Heart left ventricle (tissue), 16 donors: ENCODE measurements at regions not wholly inside any gene's neighbourhood (a gene's known extent, or its start where the extent isn't known, plus 50 kb on each side); places are given as distances from the start of the nearest gene placed in this dataset.

Source experiments
- ATAC-seq, 4 donors: fragments of 200-7000 bp; cut with Tn5 transposase; one replicate each; pipeline ENCODE4 v1.9.1; 2020 to 2022; ENCODE audit warnings: moderate library complexity in 4 of 4, mild to moderate bottlenecking in 3 of 4, moderate number of reproducible peaks in 1 of 4
- DNase-seq, 5 donors: peaks; one replicate each; pipeline ENCODE4 v3.0.0-alpha.2; 2020
- H3K27ac ChIP-seq, 12 donors: fragments of 200-600 bp; sonication (generic) in 4 of 12; one replicate each; pipeline versions ENCODE4 v1.5.0 to v1.8.0; 2016 to 2022; ENCODE audit warnings: mild to moderate bottlenecking in 2 of 12
- H3K27me3 ChIP-seq, 9 donors: fragments of 200-600 bp; sonication (generic) in 2 of 9; one replicate each; pipeline versions ENCODE4 v1.5.1 to v1.8.0; 2016 to 2022; ENCODE audit warnings: mild to moderate bottlenecking in 3 of 9
- H3K36me3 ChIP-seq, 9 donors: fragments of 200-600 bp; sonication (generic) in 2 of 9; one replicate each; pipeline versions ENCODE4 v1.5.0 to v1.8.0; 2018 to 2022; ENCODE audit warnings: mild to moderate bottlenecking in 2 of 9
- H3K4me1 ChIP-seq, 12 donors: fragments of 200-600 bp; sonication (generic) in 4 of 12; one replicate each; pipeline versions ENCODE4 v1.5.0 to v1.8.0; 2016 to 2022; ENCODE audit warnings: mild to moderate bottlenecking in 3 of 12
- H3K4me3 ChIP-seq, 12 donors: fragments of 200-600 bp; sonication (generic) in 4 of 12; one replicate each; pipeline versions ENCODE4 v1.5.0 to v1.8.0; 2017 to 2022; ENCODE audit warnings: mild to moderate bottlenecking in 9 of 12, moderate library complexity in 4 of 12
- H3K9me3 ChIP-seq, 12 donors: fragments of 200-600 bp; sonication (generic) in 4 of 12; one replicate each; pipeline versions ENCODE4 v1.5.0 to v1.8.0; 2016 to 2022; ENCODE audit warnings: mild to moderate bottlenecking in 1 of 12
- POLR2A ChIP-seq, 2 donors: fragments of 450-650 bp; IDR thresholded peaks; one replicate each; pipeline ENCODE4 v1.6.1; 2017; ENCODE audit warnings: antibody characterized with exemption in 2 of 2, mild to moderate bottlenecking in 2 of 2, moderate library complexity in 2 of 2
- WGBS, 4 donors: extraction: QIAGEN DNeasy Blood & Tissue Kit in 2 of 4; methylation state at CpG; one replicate each; pipeline versions ENCODE4 v1.1.5 to v1.1.7; 2013 to 2018; 5-methylcytosine and 5-hydroxymethylcytosine counted together
- intact Hi-C, 10 donors: fragments of 100-400 bp; cut with DNase I; formaldehyde crosslinking; loops; one replicate each; pipeline versions ENCODE4 v1.11.1 to v1.14.2; 2022
- TF ChIP-seq, protein P1 (sequence below), 12 donors: fragments of 200-600 bp; sonication (generic) in 4 of 12; IDR thresholded peaks; one replicate each; pipeline versions ENCODE4 v1.5.0 to v1.8.0; 2018 to 2022; ENCODE audit warnings: antibody characterized with exemption in 12 of 12, mild to moderate bottlenecking in 5 of 12
- donor health status: ischemic (EF 13 %, LVEDD 7.1; RV severe dilation, severe dysfunction).
- donor health status: healthy with polysubstance abuse.
- donor health status: DM: no; HTN: yes; CAD: no.
- donor health status: DM: no; HTN: no; CAD: no.
- donor health status: ischemic (EF 25% LVEDD 6.9; RV normal size, moderate dysfunction).
- donor health status: ischemic (EF 25% LVEDD 5.7; RV mildly dilated, moderate dysfunction).
- donor health status: healthy.
- donor health status: DM: yes; HTN: yes; CAD: no.
- donor health status: ischemic (EF 35%, LVEDD 5.7; RV mildly dilated, moderate dysfunction).
- donor health status: nonischemic (EF 11% LVEDD 7.7; RV severe dilation, severe dysfunction).
- donor health status: DM: yes; HTN: yes; CAD: no.
- donor health status: PGD.
- donor health status: ischemic (EF 29% LVEDD 5.4; RV normal size, mild dysfunction).
- donor health status: nonischemic (EF 23%, LVEDD 6.1; RV moderate dilation, normal function).

DNA sequence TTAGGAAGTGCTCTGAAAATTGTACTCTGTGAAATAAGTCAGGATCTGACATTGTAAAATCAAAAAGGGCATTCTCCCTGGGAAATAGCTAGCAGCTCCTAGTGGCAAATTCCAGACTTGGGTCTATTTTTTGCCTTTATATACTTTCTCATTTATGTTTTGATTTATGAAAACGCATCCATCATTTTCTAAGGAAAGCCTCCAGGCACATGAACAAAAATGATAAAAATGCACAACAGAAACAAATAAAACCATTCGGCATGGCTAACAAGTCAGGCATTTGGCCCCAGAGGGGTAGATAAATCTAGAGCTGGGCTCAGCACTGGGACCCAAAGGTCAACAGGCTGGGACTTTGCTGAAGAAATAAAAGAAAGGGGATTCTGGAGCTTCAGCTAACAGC lies 167.0 kb downstream of the BCL11A start:
- no peaks in the 10 kb centered on the region for H3K9me3 ChIP-seq
- H3K27me3 ChIP-seq, result no peaks in the 10 kb centered on the region
- no peaks in the 10 kb centered on the region for H3K4me1 ChIP-seq
- no peaks in the 10 kb centered on the region for H3K36me3 ChIP-seq
- intact Hi-C loops, result no loop called here
- H3K27ac ChIP-seq, result no peak overlapping the region
- WGBS, 4 donors, result 64 to 82% (median 70%) methylated on average over 2 of the region's 2 CpGs
- no peak for TF ChIP-seq POLR2A (IDR thresholded peaks at IDR 0.05)
- TF ChIP-seq, protein P1, sequence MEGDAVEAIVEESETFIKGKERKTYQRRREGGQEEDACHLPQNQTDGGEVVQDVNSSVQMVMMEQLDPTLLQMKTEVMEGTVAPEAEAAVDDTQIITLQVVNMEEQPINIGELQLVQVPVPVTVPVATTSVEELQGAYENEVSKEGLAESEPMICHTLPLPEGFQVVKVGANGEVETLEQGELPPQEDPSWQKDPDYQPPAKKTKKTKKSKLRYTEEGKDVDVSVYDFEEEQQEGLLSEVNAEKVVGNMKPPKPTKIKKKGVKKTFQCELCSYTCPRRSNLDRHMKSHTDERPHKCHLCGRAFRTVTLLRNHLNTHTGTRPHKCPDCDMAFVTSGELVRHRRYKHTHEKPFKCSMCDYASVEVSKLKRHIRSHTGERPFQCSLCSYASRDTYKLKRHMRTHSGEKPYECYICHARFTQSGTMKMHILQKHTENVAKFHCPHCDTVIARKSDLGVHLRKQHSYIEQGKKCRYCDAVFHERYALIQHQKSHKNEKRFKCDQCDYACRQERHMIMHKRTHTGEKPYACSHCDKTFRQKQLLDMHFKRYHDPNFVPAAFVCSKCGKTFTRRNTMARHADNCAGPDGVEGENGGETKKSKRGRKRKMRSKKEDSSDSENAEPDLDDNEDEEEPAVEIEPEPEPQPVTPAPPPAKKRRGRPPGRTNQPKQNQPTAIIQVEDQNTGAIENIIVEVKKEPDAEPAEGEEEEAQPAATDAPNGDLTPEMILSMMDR (IDR thresholded peaks at IDR 0.05), result no peak
- H3K4me3 ChIP-seq, result no peak overlapping the region
- DNase-seq (no peak), ATAC-seq (no peak)

DNA sequence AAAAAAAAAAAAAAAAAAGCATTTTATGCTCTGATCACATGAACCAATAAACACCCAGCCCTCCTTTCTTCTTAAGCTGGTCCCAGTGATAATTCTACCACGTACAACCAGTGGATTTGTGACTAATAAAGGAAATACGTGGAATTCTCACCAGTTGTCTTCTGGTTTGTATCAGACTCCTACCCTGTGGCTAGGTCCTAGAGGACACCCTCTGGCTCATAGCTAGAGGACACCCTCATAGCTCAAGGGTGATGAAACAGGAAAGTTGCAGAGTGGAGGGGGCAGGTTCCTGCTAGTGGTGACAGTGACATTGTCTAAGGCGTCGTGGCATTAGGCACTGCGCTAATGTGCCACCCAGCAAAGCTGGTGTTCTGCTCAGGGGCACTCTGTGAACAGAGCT lies 167.8 kb downstream of the BCL11A start:
- no peaks in the 10 kb centered on the region for H3K9me3 ChIP-seq
- intact Hi-C loops, result no loop called here
- WGBS, 4 donors, result 64 to 80% (median 75%) methylated on average over 5 of the region's 5 CpGs
- no peaks in the 10 kb centered on the region for H3K4me1 ChIP-seq
- H3K27me3 ChIP-seq, result no peaks in the 10 kb centered on the region
- TF ChIP-seq, protein P1 (IDR thresholded peaks at IDR 0.05), result no peak
- no peak for TF ChIP-seq POLR2A (IDR thresholded peaks at IDR 0.05)
- H3K27ac ChIP-seq, result no peak overlapping the region
- DNase-seq (no peak), ATAC-seq (peak in 3 of 4 donors; percentile 43 to 52 (median 44))
- H3K4me3 ChIP-seq, result no peak overlapping the region
- no peaks in the 10 kb centered on the region for H3K36me3 ChIP-seq

DNA sequence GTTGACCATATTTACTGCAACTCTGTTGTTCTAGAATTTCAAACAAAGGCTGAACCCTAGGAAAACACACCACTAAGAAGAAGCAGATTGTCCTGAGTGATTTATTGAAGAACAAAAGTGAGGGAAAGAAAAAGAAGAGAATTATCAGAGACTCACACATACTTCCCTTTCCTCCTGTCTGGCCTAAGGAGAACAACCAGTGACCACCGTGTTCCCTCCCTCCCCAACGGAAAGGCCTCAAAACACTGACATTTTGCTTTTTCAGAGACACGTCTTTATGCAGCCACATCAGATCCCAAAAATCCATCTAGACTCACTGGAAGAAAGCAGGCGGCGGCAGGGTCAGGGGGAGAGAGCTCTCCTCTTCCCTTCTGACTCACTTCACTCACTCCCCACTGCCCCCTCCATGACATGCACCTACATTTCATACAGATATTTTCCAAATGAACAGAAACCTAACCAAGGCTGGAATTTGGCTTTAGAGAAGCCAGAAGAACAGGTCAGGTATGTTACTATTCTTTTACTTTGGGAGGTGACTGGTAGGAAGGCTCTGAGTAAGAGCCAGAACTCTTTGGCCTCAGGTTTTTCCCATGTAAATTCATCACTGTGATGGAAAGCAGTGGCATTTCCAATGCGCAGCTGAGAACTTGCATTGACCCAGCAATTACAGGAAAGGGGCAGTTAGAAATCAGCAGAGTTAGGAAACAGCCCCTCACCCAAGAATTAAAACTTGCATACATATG lies 169.9 kb downstream of the BCL11A start:
- no peak for DNase-seq
- intact Hi-C loops, result no loop called here
- 64 to 78% (median 70%) methylated on average over 6 of the region's 6 CpGs for WGBS, 4 donors
- TF ChIP-seq POLR2A (IDR thresholded peaks at IDR 0.05), result no peak
- TF ChIP-seq, protein P1 (IDR thresholded peaks at IDR 0.05), result no peak
- H3K36me3 ChIP-seq, result no peaks in the 10 kb centered on the region
- H3K27ac ChIP-seq, result no peak overlapping the region
- no peak for ATAC-seq
- H3K27me3 ChIP-seq, result no peaks in the 10 kb centered on the region
- no peaks in the 10 kb centered on the region for H3K4me1 ChIP-seq
- H3K4me3 ChIP-seq, result no peak overlapping the region
- no peaks in the 10 kb centered on the region for H3K9me3 ChIP-seq

DNA sequence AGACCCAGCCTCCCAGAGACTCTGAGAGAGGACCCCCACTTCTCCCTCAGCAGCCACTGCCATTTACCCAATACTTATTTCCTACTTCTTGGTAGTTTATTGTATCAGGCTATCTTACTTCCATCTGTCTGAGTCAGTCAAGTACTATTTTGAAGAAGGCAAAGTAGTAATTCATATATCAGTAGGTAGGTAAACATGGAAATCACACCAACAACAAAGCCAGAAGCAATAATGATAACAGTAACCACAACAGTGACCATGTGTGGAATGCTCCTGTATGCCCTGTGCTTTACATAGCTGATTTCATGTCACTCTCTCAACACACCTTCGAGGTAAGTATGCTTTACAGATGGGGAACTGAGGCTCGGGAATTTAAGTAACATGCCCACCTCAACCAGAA lies 173.0 kb downstream of the BCL11A start:
- intact Hi-C loops, result no loop called here
- 75 to 96% (median 85%) methylated on average over 2 of the region's 2 CpGs for WGBS, 4 donors
- no peak overlapping the region for H3K27ac ChIP-seq
- H3K9me3 ChIP-seq, result no peaks in the 10 kb centered on the region
- H3K4me1 ChIP-seq, result no peaks in the 10 kb centered on the region
- no peak for TF ChIP-seq POLR2A (IDR thresholded peaks at IDR 0.05)
- TF ChIP-seq, protein P1 (IDR thresholded peaks at IDR 0.05), result no peak
- ATAC-seq, result no peak
- no peak for DNase-seq
- H3K36me3 ChIP-seq, result no peaks in the 10 kb centered on the region
- H3K4me3 ChIP-seq, result no peak overlapping the region
- H3K27me3 ChIP-seq, result no peaks in the 10 kb centered on the region
